Pancreas (tissue), 10 donors: ENCODE measurements at regions not wholly inside any gene's neighbourhood (a gene's known extent, or its start where the extent isn't known, plus 50 kb on each side); places are given as distances from the start of the nearest gene placed in this dataset.

ENCODE experiments used
- ATAC-seq, 4 donors: fragments of 200-7000 bp; cut with Tn5 transposase; one replicate each; pipeline versions ENCODE4 v1.8.0 to v1.9.1; 2020; ENCODE audit warnings: mild to moderate bottlenecking in 4 of 4, moderate library complexity in 4 of 4
- DNase-seq, 6 donors: peaks; one replicate each; pipeline ENCODE4 v3.0.0-alpha.2; 2020
- FAIRE-seq: peaks from 2 replicates; lab custom pipeline; 2012; peaks lifted over from hg19 to GRCh38; lab: Jason Lieb, UNC
- H3K27ac ChIP-seq, 4 donors: fragments of 200-600 bp; sonication (generic); 1 replicate in 3 of 4; 2 replicates in 1 of 4; pipeline versions ENCODE4 v1.5.0 to v1.8.0; 2020
- H3K27me3 ChIP-seq, 4 donors: fragments of 200-600 bp; one replicate each; pipeline ENCODE4 v1.8.0; 2021
- H3K36me3 ChIP-seq, 3 donors: fragments of 200-600 bp; sonication (generic) in 1 of 3; one replicate each; pipeline versions ENCODE4 v1.5.0 to v1.8.0; 2020 to 2021
- H3K4me1 ChIP-seq, 3 donors: fragments of 200-600 bp; one replicate each; pipeline ENCODE4 v1.8.0; 2021
- H3K4me3 ChIP-seq, 4 donors: fragments of 200-600 bp; sonication (generic) in 2 of 4; one replicate each; pipeline versions ENCODE4 v1.5.0 to v1.8.0; 2020 to 2021
- H3K9me3 ChIP-seq, 4 donors: fragments of 200-600 bp; one replicate each; pipeline ENCODE4 v1.8.0; 2021
- WGBS, 2 donors: extraction: QIAGEN DNeasy Blood & Tissue Kit; methylation state at CpG; one replicate each; pipeline ENCODE4 v1.1.7; 2013; 5-methylcytosine and 5-hydroxymethylcytosine counted together
- intact Hi-C, 3 donors: fragments of 100-400 bp; cut with DNase I; formaldehyde crosslinking; loops; one replicate each; pipeline versions ENCODE4 v1.11.1 to v1.14.2; 2022
- TF ChIP-seq, protein P1 (sequence below), 4 donors: fragments of 200-600 bp; sonication (generic) in 3 of 4; IDR thresholded peaks; one replicate each; pipeline versions ENCODE4 v1.5.0 to v1.8.0; 2021; ENCODE audit warnings: antibody characterized with exemption in 4 of 4
- donor health status: healthy with polysubstance abuse.
- donor health status: DM: no; HTN: no; CAD: no; lungs with moderate emphysema.
- donor health status: DM: no; HTN: no; CAD: no.
- donor health status: control.
- donor health status: control.
- donor health status: Bipolar disorder and iron deficiency.
- donor health status: DM: yes; HTN: yes; CAD: no.
- donor health status: DM: no; HTN: no; CAD: no.
- donor health status: DM: no; HTN: no; CAD: no.
- donor health status: DM: yes; HTN: yes; CAD: no.

DNA sequence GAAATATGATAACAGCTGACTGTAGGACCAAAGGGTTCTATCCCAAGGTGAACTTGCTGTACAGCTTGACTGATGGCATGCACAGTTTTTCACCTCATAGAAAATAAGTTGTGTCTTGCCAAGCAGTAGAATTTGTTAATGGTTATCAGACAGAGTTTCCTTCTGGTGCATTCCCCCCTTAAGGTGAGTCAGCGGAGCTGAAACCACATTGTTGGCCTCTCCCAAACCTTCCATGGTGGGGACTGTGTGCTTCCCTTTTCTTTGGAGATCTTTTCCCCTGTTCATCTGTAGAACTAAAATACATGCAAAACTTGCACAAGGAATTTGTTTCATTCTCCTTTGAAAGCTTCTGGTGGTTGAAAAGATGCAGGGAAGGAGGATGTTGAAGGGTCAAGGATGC lies 179.8 kb downstream of the FGF1 start:
- Histone ChIP-seq H3K36me3 (no peaks in the 10 kb centered on the region), H3K4me3 (no peak overlapping the region), H3K4me1 (peaks cover 12 to 17% (median 16%) of the 10 kb centered on the region in 3 donors), H3K27me3 (peaks cover 0 to 2% (median 0%) of the 10 kb centered on the region in 4 donors), H3K9me3 (no peaks in the 10 kb centered on the region), H3K27ac (no peak overlapping the region)
- 83 to 100% methylated on average over 1 of the region's 1 CpG for whole genome bisulfite sequencing, 2 donors
- DNase-seq: no peak
- intact Hi-C loops: no loop called here
- FAIRE-seq: no peak
- TF ChIP-seq, protein P1, sequence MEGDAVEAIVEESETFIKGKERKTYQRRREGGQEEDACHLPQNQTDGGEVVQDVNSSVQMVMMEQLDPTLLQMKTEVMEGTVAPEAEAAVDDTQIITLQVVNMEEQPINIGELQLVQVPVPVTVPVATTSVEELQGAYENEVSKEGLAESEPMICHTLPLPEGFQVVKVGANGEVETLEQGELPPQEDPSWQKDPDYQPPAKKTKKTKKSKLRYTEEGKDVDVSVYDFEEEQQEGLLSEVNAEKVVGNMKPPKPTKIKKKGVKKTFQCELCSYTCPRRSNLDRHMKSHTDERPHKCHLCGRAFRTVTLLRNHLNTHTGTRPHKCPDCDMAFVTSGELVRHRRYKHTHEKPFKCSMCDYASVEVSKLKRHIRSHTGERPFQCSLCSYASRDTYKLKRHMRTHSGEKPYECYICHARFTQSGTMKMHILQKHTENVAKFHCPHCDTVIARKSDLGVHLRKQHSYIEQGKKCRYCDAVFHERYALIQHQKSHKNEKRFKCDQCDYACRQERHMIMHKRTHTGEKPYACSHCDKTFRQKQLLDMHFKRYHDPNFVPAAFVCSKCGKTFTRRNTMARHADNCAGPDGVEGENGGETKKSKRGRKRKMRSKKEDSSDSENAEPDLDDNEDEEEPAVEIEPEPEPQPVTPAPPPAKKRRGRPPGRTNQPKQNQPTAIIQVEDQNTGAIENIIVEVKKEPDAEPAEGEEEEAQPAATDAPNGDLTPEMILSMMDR (IDR thresholded peaks at IDR 0.05): no peak
- no peak for ATAC-seq

DNA sequence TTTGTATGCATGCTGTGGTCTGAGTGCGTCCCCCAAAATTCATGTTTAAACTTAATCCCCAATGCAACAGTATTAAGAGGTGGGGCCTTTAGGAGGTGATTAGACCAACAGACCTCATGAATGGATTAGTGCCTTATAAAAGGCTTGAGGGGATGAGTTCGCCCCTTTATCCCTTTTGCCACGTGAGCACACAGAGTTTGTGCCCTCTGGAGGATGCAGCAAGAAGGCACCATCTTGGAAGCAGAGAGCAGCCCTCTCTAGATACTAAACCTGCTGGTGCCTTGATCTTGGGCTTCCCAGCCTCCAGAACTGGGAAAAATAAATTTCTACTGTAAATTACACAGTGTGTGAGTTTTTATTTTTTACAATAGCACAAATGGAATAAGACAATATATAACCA lies 177.1 kb upstream of the SPRY4 start:
- DNase-seq: no peak
- intact Hi-C loops: no loop called here
- WGBS, 2 donors: 79 to 96% methylated on average over 3 of the region's 3 CpGs
- no peak for FAIRE-seq
- Histone ChIP-seq H3K27ac (no peak overlapping the region), H3K4me3 (no peak overlapping the region), H3K4me1 (no peaks in the 10 kb centered on the region), H3K9me3 (no peaks in the 10 kb centered on the region), H3K36me3 (no peaks in the 10 kb centered on the region), H3K27me3 (peaks cover 0 to 2% (median 0%) of the 10 kb centered on the region in 4 donors)
- no peak for ATAC-seq
- TF ChIP-seq, protein P1 (IDR thresholded peaks at IDR 0.05): no peak

DNA sequence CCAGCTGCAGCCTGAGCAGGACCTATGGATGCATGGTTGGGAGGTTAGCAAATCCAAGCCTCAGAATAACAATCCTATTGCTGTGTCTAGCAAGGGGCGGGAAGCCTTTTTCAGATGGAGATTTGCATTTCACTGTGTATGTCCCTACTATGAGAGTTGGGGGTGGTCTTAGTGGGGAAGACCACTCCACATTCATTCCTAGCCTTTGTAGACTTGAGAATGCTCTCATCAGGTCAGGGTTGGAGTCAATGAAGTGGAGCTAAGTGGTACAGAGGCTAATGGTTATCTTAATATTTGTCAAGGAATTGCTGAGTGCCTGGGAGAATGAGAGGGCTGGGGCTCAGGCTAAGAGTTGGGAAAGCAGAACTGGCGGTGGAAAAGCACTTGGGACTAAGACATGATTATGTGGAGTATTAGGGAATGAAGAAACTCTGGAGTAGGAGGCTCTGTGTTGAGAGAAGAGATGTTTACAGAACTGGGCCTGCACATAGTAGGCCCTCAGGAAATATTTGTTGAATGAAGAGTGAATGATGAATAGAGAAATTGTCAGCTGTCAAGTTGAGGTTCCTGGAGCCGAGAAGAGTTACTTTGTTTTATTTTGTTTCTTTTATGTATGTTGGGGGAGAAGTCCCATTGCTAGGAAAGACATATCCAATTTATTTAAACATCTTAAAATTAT lies 175.5 kb upstream of the SPRY4 start:
- ATAC-seq (no peak), FAIRE-seq (no peak), DNase-seq (no peak)
- 90 to 97% methylated on average over 3 of the region's 3 CpGs for WGBS, 2 donors
- no peak overlapping the region for H3K4me3 ChIP-seq
- no peaks in the 10 kb centered on the region for H3K4me1 ChIP-seq
- H3K27me3 ChIP-seq: no peaks in the 10 kb centered on the region
- no peak overlapping the region for H3K27ac ChIP-seq
- H3K9me3 ChIP-seq: no peaks in the 10 kb centered on the region
- TF ChIP-seq, protein P1 (IDR thresholded peaks at IDR 0.05): no peak
- intact Hi-C loops: no loop called here
- no peaks in the 10 kb centered on the region for H3K36me3 ChIP-seq

DNA sequence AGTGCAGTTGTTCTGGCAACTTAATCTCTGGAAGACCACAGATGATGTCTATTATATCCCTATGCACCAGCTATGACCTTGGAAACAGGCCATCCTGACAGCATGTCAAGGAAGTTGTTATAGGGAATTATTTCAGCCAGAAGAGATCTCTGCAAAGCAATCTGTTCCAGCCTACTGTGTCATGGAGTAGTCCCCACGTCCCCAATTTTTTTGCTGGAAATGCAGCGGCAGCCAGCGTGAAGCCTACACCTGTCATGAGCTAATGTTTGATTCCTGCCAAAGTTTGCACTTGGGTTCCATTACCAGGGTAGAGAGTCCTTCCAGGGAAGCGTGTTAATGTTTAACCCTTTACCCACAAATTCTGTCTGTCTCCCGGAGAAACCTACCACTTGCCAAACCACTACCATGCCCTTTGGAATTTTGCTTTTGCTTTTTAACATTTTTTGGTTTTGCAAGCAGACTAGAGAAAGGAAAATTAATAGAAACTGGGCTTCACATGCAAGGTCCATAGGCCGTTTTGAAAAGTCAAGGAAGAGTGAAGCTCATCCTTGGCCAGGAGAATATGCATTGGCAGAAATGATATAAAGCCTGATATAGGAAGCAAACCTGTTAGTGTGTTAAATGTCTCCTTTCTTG lies 174.9 kb upstream of the SPRY4 start:
- FAIRE-seq (no peak), DNase-seq (no peak), ATAC-seq (peak in 3 of 4 donors; percentile 68 to 75 (median 73))
- intact Hi-C loops: no loop called here
- TF ChIP-seq, protein P1 (IDR thresholded peaks at IDR 0.05): no peak
- Histone ChIP-seq H3K36me3 (no peaks in the 10 kb centered on the region), H3K27me3 (no peaks in the 10 kb centered on the region), H3K27ac (no peak overlapping the region), H3K9me3 (no peaks in the 10 kb centered on the region), H3K4me3 (no peak overlapping the region), H3K4me1 (no peaks in the 10 kb centered on the region)
- WGBS, 2 donors: 16 to 17% methylated on average over 6 of the region's 6 CpGs

DNA sequence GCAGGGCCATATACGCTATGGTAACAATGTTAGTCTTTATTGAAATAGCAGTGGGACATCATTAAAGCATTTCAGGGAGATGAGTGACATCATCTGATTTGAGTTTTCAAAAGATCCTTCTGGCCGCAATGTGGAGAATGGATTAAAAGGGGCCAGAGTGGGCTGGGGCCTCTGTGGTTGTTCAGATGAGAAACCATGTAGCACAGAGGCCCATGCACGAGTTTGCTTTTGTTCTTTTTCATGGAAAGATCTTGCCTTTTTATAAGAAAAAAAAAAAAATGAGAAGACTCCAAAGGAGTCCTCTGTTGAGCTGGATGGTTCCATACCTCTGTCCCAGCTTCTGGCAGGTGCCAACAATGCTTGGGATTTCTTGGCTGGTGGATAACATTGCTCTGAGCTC lies 173.5 kb upstream of the SPRY4 start:
- TF ChIP-seq, protein P1 (IDR thresholded peaks at IDR 0.05): no peak
- Histone ChIP-seq H3K36me3 (no peaks in the 10 kb centered on the region), H3K27me3 (no peaks in the 10 kb centered on the region), H3K4me1 (no peaks in the 10 kb centered on the region), H3K27ac (no peak overlapping the region), H3K4me3 (no peak overlapping the region), H3K9me3 (no peaks in the 10 kb centered on the region)
- WGBS, 2 donors: 87 to 89% methylated on average over 3 of the region's 3 CpGs
- intact Hi-C loops: no loop called here
- no peak for ATAC-seq
- no peak for DNase-seq
- FAIRE-seq: no peak
